Calu3 (cell line): ENCODE measurements at regions not wholly inside any gene's neighbourhood (a gene's known extent, or its start where the extent isn't known, plus 50 kb on each side); places are given as distances from the start of the nearest gene placed in this dataset.

ENCODE experiments used
- BruUV-seq: library from RNA; stranded (reverse); fragments of 400-500 nt; replicated peaks from 2 replicates; lab custom pipeline; 2021; lab: Mats Ljungman, UMichigan
- CTCF ChIA-PET: fragments of 300-600 bp; sonication (Branson Sonifier 250); formaldehyde crosslinking; loops from one replicate; lab custom pipeline; 2022; ENCODE audit warnings: antibody characterized with exemption; lab: Charles Lee
- DNase-seq: peaks from one replicate; pipeline ENCODE4 v3.0.0; 2022
- H3K27ac Mint-ChIP-seq: one replicate; pipeline ENCODE4 v1.8.0; 2022; ENCODE audit warnings: mixed read lengths; ENCODE audit not compliant: unreplicated experiment
- H3K27me3 Mint-ChIP-seq: one replicate; pipeline ENCODE4 v1.8.0; 2022; ENCODE audit warnings: mixed read lengths; ENCODE audit not compliant: unreplicated experiment
- H3K36me3 Mint-ChIP-seq: one replicate; pipeline ENCODE4 v1.8.0; 2022; ENCODE audit warnings: mild to moderate bottlenecking, moderate library complexity, mixed read lengths; ENCODE audit not compliant: insufficient read depth, unreplicated experiment
- H3K4me1 Mint-ChIP-seq: one replicate; pipeline ENCODE4 v1.8.0; 2022; ENCODE audit warnings: mild to moderate bottlenecking, low read depth, mixed read lengths; ENCODE audit not compliant: unreplicated experiment
- H3K4me3 Mint-ChIP-seq: one replicate; pipeline ENCODE4 v1.8.0; 2022; ENCODE audit warnings: mild to moderate bottlenecking, low read depth, moderate library complexity, mixed read lengths; ENCODE audit not compliant: unreplicated experiment
- H3K9me3 Mint-ChIP-seq: one replicate; pipeline ENCODE4 v1.8.0; 2022; ENCODE audit warnings: low read depth, mixed read lengths; ENCODE audit not compliant: unreplicated experiment
- intact Hi-C: fragments of 100-400 bp; cut with micrococcal nuclease; formaldehyde crosslinking; loops from one replicate; pipeline ENCODE4 v1.10.0; 2022; ENCODE audit not compliant: unreplicated experiment
- TF ChIP-seq, protein P1 (sequence below): fragments of 200-600 bp; IDR thresholded peaks from one replicate; pipeline ENCODE4 v1.8.0; 2022; ENCODE audit warnings: antibody characterized with exemption; ENCODE audit not compliant: unreplicated experiment

DNA sequence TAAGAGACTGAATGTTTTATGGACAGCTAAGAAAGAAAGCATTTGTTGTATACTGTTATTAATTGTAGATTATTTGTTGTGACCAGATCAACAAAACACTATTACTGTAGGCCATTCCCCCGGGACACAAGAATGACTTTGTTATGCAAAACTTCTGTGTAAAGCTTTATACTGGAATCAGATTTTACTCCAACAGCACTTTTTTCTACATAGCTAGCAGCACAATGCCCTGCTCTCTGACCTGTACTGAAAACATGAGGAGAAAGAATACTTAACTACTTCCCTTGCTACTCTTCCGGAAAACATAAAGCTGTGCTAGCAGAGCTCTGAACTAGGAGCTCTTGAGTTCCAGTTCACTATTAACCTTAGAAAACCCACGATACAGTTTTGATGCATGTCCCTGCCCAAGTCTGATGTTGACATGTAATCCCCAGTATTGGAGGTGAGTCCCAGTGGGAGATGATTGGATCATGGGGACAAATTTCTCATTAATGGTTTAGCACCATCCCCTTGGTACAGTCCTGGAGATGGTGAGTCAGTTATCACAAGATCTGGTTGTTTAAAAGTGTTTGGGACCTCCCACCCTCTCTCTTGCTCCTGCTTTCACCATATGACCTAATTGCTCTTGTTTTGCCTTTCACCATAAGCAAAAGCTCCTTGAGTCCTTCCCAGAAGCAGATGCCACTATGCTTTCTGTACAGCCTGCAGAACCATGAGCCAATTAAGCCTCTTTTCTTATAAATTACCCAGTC is 601.1 kb upstream of the PIK3C3 start:
- H3K27ac Mint-ChIP-seq, result no peak overlapping the region
- H3K4me1 Mint-ChIP-seq, result no peaks in the 10 kb centered on the region
- no peaks in the 10 kb centered on the region for H3K36me3 Mint-ChIP-seq
- no peaks in the 10 kb centered on the region for H3K27me3 Mint-ChIP-seq
- H3K9me3 Mint-ChIP-seq, result peaks cover 20% of the 10 kb centered on the region
- TF ChIP-seq, protein P1, sequence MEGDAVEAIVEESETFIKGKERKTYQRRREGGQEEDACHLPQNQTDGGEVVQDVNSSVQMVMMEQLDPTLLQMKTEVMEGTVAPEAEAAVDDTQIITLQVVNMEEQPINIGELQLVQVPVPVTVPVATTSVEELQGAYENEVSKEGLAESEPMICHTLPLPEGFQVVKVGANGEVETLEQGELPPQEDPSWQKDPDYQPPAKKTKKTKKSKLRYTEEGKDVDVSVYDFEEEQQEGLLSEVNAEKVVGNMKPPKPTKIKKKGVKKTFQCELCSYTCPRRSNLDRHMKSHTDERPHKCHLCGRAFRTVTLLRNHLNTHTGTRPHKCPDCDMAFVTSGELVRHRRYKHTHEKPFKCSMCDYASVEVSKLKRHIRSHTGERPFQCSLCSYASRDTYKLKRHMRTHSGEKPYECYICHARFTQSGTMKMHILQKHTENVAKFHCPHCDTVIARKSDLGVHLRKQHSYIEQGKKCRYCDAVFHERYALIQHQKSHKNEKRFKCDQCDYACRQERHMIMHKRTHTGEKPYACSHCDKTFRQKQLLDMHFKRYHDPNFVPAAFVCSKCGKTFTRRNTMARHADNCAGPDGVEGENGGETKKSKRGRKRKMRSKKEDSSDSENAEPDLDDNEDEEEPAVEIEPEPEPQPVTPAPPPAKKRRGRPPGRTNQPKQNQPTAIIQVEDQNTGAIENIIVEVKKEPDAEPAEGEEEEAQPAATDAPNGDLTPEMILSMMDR, result no peak
- CTCF ChIA-PET, result no interaction called here
- intact Hi-C loops, result no loop called here
- BruUV-seq, result no TSS peak
- no peak for DNase-seq
- no peak overlapping the region for H3K4me3 Mint-ChIP-seq

DNA sequence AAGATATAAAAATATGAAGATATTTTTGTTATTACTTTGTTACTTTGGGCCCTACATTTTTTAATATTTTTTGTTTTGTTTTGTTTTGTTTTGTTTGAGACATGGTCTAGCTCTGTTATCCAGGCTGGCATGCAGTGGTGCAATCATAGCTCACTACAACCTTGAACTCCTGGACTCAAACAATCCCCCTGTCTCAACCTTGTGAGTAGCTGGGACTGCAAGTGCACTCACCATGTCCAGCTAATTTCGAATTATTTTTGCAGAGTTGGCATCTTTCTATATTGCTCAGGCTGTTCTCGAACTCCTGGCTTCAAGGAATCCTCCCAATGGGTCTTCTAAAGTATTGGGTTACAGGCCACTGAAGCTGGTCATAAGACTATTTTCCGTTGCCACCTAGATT is 603.6 kb upstream of the PIK3C3 start:
- H3K27me3 Mint-ChIP-seq, result no peaks in the 10 kb centered on the region
- intact Hi-C loops, result no loop called here
- DNase-seq, result no peak
- H3K27ac Mint-ChIP-seq, result no peak overlapping the region
- TF ChIP-seq, protein P1, result no peak
- peaks cover 15% of the 10 kb centered on the region for H3K9me3 Mint-ChIP-seq
- no TSS peak for BruUV-seq
- CTCF ChIA-PET, result no interaction called here
- no peaks in the 10 kb centered on the region for H3K36me3 Mint-ChIP-seq
- no peak overlapping the region for H3K4me3 Mint-ChIP-seq
- no peaks in the 10 kb centered on the region for H3K4me1 Mint-ChIP-seq

DNA sequence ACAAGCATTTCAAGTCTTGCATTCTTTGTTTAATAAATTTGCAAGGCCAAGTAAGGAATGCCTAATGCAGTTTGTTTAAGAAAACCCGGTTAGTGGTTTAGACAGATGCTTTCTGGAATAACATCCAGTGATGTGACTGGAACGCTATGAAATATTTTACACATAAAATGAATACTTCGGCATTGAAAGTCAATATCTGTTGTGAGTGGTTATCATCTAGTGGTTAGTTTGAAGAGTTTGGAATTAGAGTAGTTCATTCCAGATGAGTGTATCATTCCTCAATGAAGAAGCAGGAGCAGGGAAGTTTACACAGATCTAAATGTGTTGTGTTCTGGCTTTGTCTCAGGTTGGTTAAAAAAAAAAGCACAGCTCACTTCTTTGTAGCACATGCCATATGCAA is 608.0 kb upstream of the PIK3C3 start:
- no peaks in the 10 kb centered on the region for H3K4me1 Mint-ChIP-seq
- CTCF ChIA-PET, result interaction anchor here (0.5 kb wide), 1 partner anchor 663 kb away, joined by 3 read pairs; no protein-coding TSS in a partner anchor
- H3K4me3 Mint-ChIP-seq, result no peak overlapping the region
- DNase-seq, result no peak
- no peaks in the 10 kb centered on the region for H3K36me3 Mint-ChIP-seq
- TF ChIP-seq, protein P1, result no peak
- no TSS peak for BruUV-seq
- H3K27me3 Mint-ChIP-seq, result no peaks in the 10 kb centered on the region
- H3K27ac Mint-ChIP-seq, result no peak overlapping the region
- peaks cover 9% of the 10 kb centered on the region for H3K9me3 Mint-ChIP-seq
- intact Hi-C loops, result no loop called here

DNA sequence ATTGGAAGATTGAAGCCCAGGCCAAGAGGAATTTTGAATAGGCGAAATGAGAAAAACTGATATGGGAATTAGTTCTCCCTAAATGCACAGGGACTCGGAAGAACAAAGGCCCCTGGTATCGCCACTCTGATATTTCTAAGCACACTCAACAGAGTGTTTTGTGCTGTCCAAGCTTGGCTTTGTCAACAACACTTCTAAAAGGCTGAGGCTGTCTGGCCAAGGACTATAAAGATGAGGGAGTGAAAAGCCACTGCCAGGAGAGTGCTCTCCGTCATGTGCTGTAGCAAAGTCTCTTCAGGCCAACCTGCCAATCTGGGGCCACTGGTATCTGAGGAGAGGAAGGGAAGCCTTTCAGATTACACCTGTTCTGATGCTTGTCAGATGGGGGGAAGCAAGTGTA is 611.2 kb upstream of the PIK3C3 start:
- DNase-seq, result no peak
- Mint-ChIP-seq H3K4me1 (no peaks in the 10 kb centered on the region), H3K9me3 (peaks cover 17% of the 10 kb centered on the region), H3K27ac (no peak overlapping the region), H3K36me3 (no peaks in the 10 kb centered on the region), H3K27me3 (no peaks in the 10 kb centered on the region), H3K4me3 (no peak overlapping the region)
- TF ChIP-seq, protein P1, result no peak
- intact Hi-C loops, result no loop called here
- CTCF ChIA-PET, result no interaction called here
- BruUV-seq, result no TSS peak
